ENCODE measurements at regions not wholly inside any gene's neighbourhood (a gene's known extent, or its start where the extent isn't known, plus 50 kb on each side); places are given as distances from the start of the nearest gene placed in this dataset.

GRCh38 chr15:36332896-36333295 lies 246.5 kb upstream of the CDIN1 start:
- Mint-ChIP-seq H3K27me3 (ENCODE audit: insufficient read depth) (no peaks in the 10 kb centered on the region), H3K4me3 (no peak overlapping the region), H3K36me3 (ENCODE audit: low read depth) (no peaks in the 10 kb centered on the region), H3K27ac (no peak overlapping the region), H3K9me3 (no peaks in the 10 kb centered on the region), H3K4me1 (ENCODE audit: low read depth) (no peaks in the 10 kb centered on the region)
- no peak for DNase-seq (ENCODE audit: low spot score)
- intact Hi-C loops (cut with micrococcal nuclease), result no loop called here

DNA sequence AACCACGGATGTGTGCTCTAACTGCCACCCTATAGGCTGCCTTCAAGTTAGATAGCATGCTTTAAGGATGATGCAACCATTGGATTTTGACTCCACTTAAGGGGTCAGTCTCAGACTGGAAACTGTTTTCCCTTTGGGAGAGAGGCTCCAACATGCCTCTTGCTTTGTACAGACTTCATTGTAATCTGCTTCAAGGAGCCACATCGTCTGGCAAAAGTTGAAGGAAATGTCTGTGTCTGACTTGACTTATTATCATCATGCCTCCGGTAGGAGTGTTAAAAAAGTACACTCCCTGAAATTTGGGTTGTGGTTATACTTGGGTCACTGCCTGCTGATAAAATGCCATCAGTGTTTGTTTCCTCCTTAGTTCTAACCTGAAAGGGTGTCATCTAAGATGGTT lies 245.4 kb upstream of the CDIN1 start:
- no peak overlapping the region for H3K27ac Mint-ChIP-seq
- no peak overlapping the region for H3K4me3 Mint-ChIP-seq
- intact Hi-C loops (cut with micrococcal nuclease), result no loop called here
- no peaks in the 10 kb centered on the region for H3K27me3 Mint-ChIP-seq (ENCODE audit: insufficient read depth)
- no peaks in the 10 kb centered on the region for H3K4me1 Mint-ChIP-seq (ENCODE audit: low read depth)
- H3K9me3 Mint-ChIP-seq, result no peaks in the 10 kb centered on the region
- H3K36me3 Mint-ChIP-seq (ENCODE audit: low read depth), result no peaks in the 10 kb centered on the region
- no peak for DNase-seq (ENCODE audit: low spot score)

GRCh38 chr15:36335224-36335623 lies 244.2 kb upstream of the CDIN1 start:
- intact Hi-C loops (cut with micrococcal nuclease), result no loop called here
- no peaks in the 10 kb centered on the region for H3K36me3 Mint-ChIP-seq (ENCODE audit: low read depth)
- no peak for DNase-seq (ENCODE audit: low spot score)
- no peaks in the 10 kb centered on the region for H3K27me3 Mint-ChIP-seq (ENCODE audit: insufficient read depth)
- H3K4me3 Mint-ChIP-seq, result no peak overlapping the region
- H3K4me1 Mint-ChIP-seq (ENCODE audit: low read depth), result no peaks in the 10 kb centered on the region
- no peak overlapping the region for H3K27ac Mint-ChIP-seq
- no peaks in the 10 kb centered on the region for H3K9me3 Mint-ChIP-seq

GRCh38 chr15:36335659-36336058 lies 243.8 kb upstream of the CDIN1 start:
- Mint-ChIP-seq H3K27me3 (ENCODE audit: insufficient read depth) (no peaks in the 10 kb centered on the region), H3K4me3 (no peak overlapping the region), H3K4me1 (ENCODE audit: low read depth) (no peaks in the 10 kb centered on the region), H3K27ac (no peak overlapping the region), H3K36me3 (ENCODE audit: low read depth) (no peaks in the 10 kb centered on the region), H3K9me3 (no peaks in the 10 kb centered on the region)
- DNase-seq (ENCODE audit: low spot score), result no peak
- intact Hi-C loops (cut with micrococcal nuclease), result no loop called here

- no peak for DNase-seq (ENCODE audit: low spot score)
- intact Hi-C loops (cut with micrococcal nuclease), result no loop called here
- Mint-ChIP-seq H3K27me3 (ENCODE audit: insufficient read depth) (no peaks in the 10 kb centered on the region), H3K9me3 (no peaks in the 10 kb centered on the region), H3K36me3 (ENCODE audit: low read depth) (no peaks in the 10 kb centered on the region), H3K27ac (no peak overlapping the region), H3K4me1 (ENCODE audit: low read depth) (no peaks in the 10 kb centered on the region), H3K4me3 (no peak overlapping the region)
Measured at GRCh38 chr15:36344887-36345286, 234.5 kb upstream of the CDIN1 start.

- intact Hi-C loops (cut with micrococcal nuclease), result no loop called here
Measured at GRCh38 chr15:36347272-36347858, 232.1 kb upstream of the CDIN1 start.

GRCh38 chr15:36356466-36356865 lies 223.0 kb upstream of the CDIN1 start:
- H3K27ac Mint-ChIP-seq, result no peak overlapping the region
- no peaks in the 10 kb centered on the region for H3K27me3 Mint-ChIP-seq (ENCODE audit: insufficient read depth)
- no peak overlapping the region for H3K4me3 Mint-ChIP-seq
- no peaks in the 10 kb centered on the region for H3K4me1 Mint-ChIP-seq (ENCODE audit: low read depth)
- intact Hi-C loops (cut with micrococcal nuclease), result no loop called here
- no peak for DNase-seq (ENCODE audit: low spot score)
- H3K9me3 Mint-ChIP-seq, result no peaks in the 10 kb centered on the region
- H3K36me3 Mint-ChIP-seq (ENCODE audit: low read depth), result no peaks in the 10 kb centered on the region

More at GRCh38 chr15:36347272-36347858, 232.1 kb upstream of the CDIN1 start:
- no peak for DNase-seq (ENCODE audit: low spot score)
- Mint-ChIP-seq H3K36me3 (ENCODE audit: low read depth) (no peaks in the 10 kb centered on the region), H3K27me3 (ENCODE audit: insufficient read depth) (no peaks in the 10 kb centered on the region), H3K4me1 (ENCODE audit: low read depth) (no peaks in the 10 kb centered on the region), H3K9me3 (peaks cover 6% of the 10 kb centered on the region), H3K27ac (no peak overlapping the region), H3K4me3 (no peak overlapping the region)

DNA sequence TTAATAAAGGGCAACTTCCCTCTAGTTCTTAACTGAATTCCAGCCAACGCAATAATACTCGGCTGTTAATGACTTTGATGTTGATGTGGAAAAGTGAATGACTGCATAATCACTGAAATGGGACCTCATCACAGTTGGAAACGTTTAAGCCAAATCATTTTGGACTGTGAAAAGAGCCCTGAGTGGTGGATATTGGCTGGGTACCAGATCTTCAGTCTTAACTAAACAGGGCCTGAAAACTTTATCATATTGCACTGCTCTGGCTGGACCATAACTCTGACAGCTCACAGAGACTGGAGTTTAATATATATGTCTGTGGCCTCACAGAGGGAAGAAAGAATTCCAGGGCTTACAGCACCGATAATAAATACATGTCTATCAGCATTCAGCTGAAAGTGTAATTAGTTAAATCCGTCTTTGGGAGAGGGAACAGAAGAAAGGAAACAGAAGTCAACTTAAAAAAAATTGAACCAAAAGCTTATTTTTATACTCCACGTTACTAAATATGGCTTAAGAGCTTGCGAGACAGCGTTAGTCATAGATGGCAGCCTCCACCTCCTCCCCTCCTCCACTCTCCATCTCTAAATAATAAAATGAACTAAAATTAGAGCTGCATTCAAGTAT lies 222.3 kb upstream of the CDIN1 start:
- no peaks in the 10 kb centered on the region for H3K27me3 Mint-ChIP-seq (ENCODE audit: insufficient read depth)
- no peaks in the 10 kb centered on the region for H3K4me1 Mint-ChIP-seq (ENCODE audit: low read depth)
- H3K4me3 Mint-ChIP-seq, result no peak overlapping the region
- H3K9me3 Mint-ChIP-seq, result no peaks in the 10 kb centered on the region
- intact Hi-C loops (cut with micrococcal nuclease), result no loop called here
- DNase-seq (ENCODE audit: low spot score), result no peak
- H3K36me3 Mint-ChIP-seq (ENCODE audit: low read depth), result no peaks in the 10 kb centered on the region
- no peak overlapping the region for H3K27ac Mint-ChIP-seq

DNA sequence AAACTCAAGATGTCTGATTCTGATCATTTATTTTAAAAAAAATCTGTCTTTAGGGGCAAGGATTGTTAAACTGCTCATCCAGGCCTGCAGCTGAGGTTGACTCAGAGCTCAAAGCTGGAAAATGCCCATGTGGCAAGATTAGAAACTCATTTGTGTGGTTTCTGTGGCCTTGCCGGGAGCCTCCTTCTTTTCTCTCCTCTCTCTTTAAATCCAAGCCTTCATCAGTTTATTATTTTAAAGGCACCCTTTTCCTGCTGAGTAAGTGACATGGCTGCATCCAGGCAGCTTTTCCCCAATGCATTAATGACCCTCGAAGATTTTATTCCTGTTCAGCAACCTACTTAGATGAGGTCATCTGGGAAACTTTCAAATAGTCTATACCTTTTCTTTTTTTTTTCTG lies 221.3 kb upstream of the CDIN1 start:
- Mint-ChIP-seq H3K27me3 (ENCODE audit: insufficient read depth) (no peaks in the 10 kb centered on the region), H3K36me3 (ENCODE audit: low read depth) (no peaks in the 10 kb centered on the region), H3K9me3 (no peaks in the 10 kb centered on the region), H3K4me3 (no peak overlapping the region), H3K27ac (no peak overlapping the region), H3K4me1 (ENCODE audit: low read depth) (no peaks in the 10 kb centered on the region)
- intact Hi-C loops (cut with micrococcal nuclease), result no loop called here
- DNase-seq (ENCODE audit: low spot score), result no peak

- H3K27me3 Mint-ChIP-seq (ENCODE audit: insufficient read depth), result no peaks in the 10 kb centered on the region
- no peaks in the 10 kb centered on the region for H3K4me1 Mint-ChIP-seq (ENCODE audit: low read depth)
Measured at GRCh38 chr15:36358523-36358922, 220.9 kb upstream of the CDIN1 start.

DNA sequence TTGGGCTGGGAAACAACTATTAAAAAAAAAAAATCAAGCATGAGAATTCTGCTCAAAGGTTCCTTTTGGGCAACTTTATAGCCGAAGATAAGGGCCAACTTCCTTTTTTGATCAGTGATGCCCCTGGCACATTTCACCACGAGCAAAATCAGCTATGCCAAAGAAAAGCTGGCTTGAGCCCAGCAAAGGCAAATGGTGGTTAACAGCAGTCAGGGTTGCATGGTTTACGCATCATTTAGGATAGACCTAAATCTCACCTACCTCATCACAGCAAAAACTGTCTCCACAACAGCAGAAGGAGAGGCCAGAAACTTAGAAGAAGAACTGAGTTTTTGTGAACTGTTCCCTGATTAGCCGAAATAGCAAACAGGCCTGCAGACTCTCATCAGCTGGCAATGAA lies 220.1 kb upstream of the CDIN1 start:
- H3K4me3 Mint-ChIP-seq, result no peak overlapping the region
- H3K27me3 Mint-ChIP-seq (ENCODE audit: insufficient read depth), result no peaks in the 10 kb centered on the region
- no peaks in the 10 kb centered on the region for H3K36me3 Mint-ChIP-seq (ENCODE audit: low read depth)
- no peak for DNase-seq (ENCODE audit: low spot score)
- H3K9me3 Mint-ChIP-seq, result no peaks in the 10 kb centered on the region
- intact Hi-C loops (cut with micrococcal nuclease), result no loop called here
- no peak overlapping the region for H3K27ac Mint-ChIP-seq
- H3K4me1 Mint-ChIP-seq (ENCODE audit: low read depth), result no peaks in the 10 kb centered on the region

More at GRCh38 chr15:36358523-36358922, 220.9 kb upstream of the CDIN1 start:
- Mint-ChIP-seq H3K27ac (no peak overlapping the region), H3K36me3 (ENCODE audit: low read depth) (no peaks in the 10 kb centered on the region), H3K9me3 (no peaks in the 10 kb centered on the region), H3K4me3 (no peak overlapping the region)
- intact Hi-C loops (cut with micrococcal nuclease), result no loop called here
- DNase-seq (ENCODE audit: low spot score), result no peak

GRCh38 chr15:36361351-36361870 lies 218.0 kb upstream of the CDIN1 start:
- no peak overlapping the region for H3K4me3 Mint-ChIP-seq
- DNase-seq (ENCODE audit: low spot score), result no peak
- no peaks in the 10 kb centered on the region for H3K9me3 Mint-ChIP-seq
- intact Hi-C loops (cut with micrococcal nuclease), result no loop called here
- no peak overlapping the region for H3K27ac Mint-ChIP-seq
- no peaks in the 10 kb centered on the region for H3K27me3 Mint-ChIP-seq (ENCODE audit: insufficient read depth)
- H3K4me1 Mint-ChIP-seq (ENCODE audit: low read depth), result no peaks in the 10 kb centered on the region
- H3K36me3 Mint-ChIP-seq (ENCODE audit: low read depth), result no peaks in the 10 kb centered on the region

DNA sequence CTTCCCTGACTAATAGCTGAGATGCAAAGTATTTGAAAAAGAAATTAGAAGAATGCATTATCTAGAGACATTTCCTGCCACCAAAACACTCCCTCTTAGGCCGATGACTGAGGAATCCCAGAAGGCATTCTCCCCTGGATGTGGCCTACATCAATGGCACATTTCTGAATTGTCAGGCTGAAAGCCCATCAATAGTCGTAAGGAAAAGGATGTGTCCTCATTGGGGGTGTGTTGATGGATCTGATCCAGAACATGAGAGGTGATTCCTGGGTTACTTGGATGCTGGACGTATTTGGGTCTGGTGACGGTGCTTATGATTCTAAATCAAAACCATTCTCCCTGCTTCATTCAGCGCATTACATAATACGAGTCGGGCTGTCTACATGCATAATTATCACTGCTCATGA lies 216.9 kb upstream of the CDIN1 start:
- DNase-seq (ENCODE audit: low spot score), result no peak
- no peaks in the 10 kb centered on the region for H3K27me3 Mint-ChIP-seq (ENCODE audit: insufficient read depth)
- H3K27ac Mint-ChIP-seq, result no peak overlapping the region
- no peak overlapping the region for H3K4me3 Mint-ChIP-seq
- H3K9me3 Mint-ChIP-seq, result no peaks in the 10 kb centered on the region
- no peaks in the 10 kb centered on the region for H3K36me3 Mint-ChIP-seq (ENCODE audit: low read depth)
- intact Hi-C loops (cut with micrococcal nuclease), result no loop called here
- H3K4me1 Mint-ChIP-seq (ENCODE audit: low read depth), result no peaks in the 10 kb centered on the region

- DNase-seq (ENCODE audit: low spot score), result no peak
- intact Hi-C loops (cut with micrococcal nuclease), result no loop called here
- Mint-ChIP-seq H3K27me3 (ENCODE audit: insufficient read depth) (no peaks in the 10 kb centered on the region), H3K4me1 (ENCODE audit: low read depth) (no peaks in the 10 kb centered on the region), H3K27ac (no peak overlapping the region), H3K4me3 (no peak overlapping the region), H3K9me3 (no peaks in the 10 kb centered on the region), H3K36me3 (ENCODE audit: low read depth) (no peaks in the 10 kb centered on the region)
Measured at GRCh38 chr15:36363335-36363734, 216.1 kb upstream of the CDIN1 start.

All from activated T-helper 1 cell treated with anti-CD3 and anti-CD28 coated beads, Interleukin-12 subunit alpha, Interleukin-12 subunit beta, Interleukin-2, Interleukin-4 antibody, amounts not matched to agents 30 ng/mL and 10 ng/mL and 1 ng/mL, durations not matched to agents 14 hours and 24 hours and 36 hours (primary cell).